T47D (cell line): ENCODE measurements at regions not wholly inside any gene's neighbourhood (a gene's known extent, or its start where the extent isn't known, plus 50 kb on each side); places are given as distances from the start of the nearest gene placed in this dataset.
A peak's percentile ranks its signal among the peaks of the same experiment; 100 is the strongest.
"Not testable (repeated sequence)": the region's sequence is repeated elsewhere in the genome, so short reads cannot be mapped to it uniquely, and the experiment has no call there.

Source experiments
- DNase-seq, 2 experiments: peaks; one replicate each; pipeline versions ENCODE4 v3.0.0 to v3.0.0-alpha.2; 2011 to 2012; ENCODE audit warnings: low read depth in 1 of 2, low spot score in 1 of 2
- JUND ChIP-seq: IDR thresholded peaks from 2 replicates; pipeline ENCODE4 v1.6.1; 2012; ENCODE audit warnings: low read depth
- in situ Hi-C: cut with HindIII; loops from 2 replicates; pipeline ENCODE4 v1.10.0; 2016; ENCODE audit warnings: low sequenced_read_pairs, low pct_unique_long_range_greater_than_20kb

DNA sequence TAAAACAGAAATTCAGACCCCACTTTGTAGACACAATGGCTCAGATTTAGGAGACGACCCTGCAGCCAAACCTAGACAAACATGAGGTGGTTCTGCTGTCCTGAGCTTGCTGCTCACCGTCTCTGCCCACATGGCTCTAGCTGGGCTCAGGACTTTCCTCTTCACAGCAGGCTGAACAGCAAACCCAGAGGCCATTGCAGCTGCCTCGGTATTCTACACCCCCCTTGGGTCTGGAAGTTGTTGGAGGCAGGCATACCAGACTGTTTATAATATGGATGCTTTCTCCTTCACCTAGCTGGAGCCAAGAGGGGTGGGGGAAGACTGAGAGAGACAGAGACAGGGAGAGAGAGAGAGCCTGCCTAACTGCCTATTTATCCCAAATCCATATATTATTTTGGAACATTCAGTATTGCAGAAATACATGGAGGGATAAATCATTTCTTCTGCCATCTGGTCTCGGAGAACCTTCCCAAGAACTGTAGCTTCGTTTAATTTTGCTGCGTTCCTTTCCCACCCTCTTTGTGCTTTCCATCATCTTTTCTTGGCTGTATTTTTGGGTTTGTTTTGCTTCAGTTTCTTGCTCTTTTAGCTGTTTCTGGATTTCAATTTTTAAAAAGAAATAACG lies 628.2 kb upstream of the RBFOX1 start:
- in situ Hi-C loops, result no loop called here
- DNase-seq, result no peak
- no peak for TF ChIP-seq JUND

DNA sequence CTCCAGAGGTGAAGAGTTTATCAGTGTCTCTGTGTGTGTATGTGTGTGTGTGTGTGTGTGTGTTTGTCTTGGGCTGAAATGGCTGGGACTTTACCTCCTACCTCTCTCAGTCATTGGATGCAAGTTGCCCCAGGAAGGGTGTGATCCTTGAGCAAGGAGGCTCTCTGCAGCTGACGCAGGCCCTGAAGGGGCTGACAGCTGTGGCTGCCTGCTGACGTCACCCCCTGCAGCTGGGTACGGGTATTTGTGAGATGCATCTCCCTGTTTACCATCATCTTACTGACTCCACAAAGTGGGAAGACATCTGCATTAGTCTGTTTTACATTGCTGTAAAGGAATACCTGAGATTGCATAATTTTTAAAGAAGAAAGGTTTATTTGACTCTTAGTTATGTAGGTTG lies 631.5 kb upstream of the RBFOX1 start:
- in situ Hi-C loops, result no loop called here
- no peak for DNase-seq
- TF ChIP-seq JUND, result no peak

DNA sequence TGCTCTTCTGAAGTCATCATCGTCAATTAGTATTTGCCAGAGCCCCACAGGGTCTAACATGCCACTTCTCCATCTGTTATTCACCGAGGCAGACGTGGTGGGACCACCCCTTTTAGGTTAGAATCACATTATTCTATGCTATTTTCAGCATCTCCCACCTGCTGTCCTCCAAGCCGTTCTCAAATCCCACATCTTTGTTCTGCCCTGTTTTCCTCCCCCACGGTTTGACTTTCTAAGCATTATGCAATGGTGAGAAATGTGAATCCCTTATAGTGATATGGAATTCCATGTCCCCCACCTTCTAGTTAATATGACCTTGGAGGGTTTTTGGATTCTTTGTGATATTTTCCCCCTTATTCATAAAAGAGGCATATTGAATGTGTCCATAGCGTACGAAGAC lies 634.1 kb upstream of the RBFOX1 start:
- in situ Hi-C loops, result no loop called here
- TF ChIP-seq JUND, result no peak
- no peak for DNase-seq

DNA sequence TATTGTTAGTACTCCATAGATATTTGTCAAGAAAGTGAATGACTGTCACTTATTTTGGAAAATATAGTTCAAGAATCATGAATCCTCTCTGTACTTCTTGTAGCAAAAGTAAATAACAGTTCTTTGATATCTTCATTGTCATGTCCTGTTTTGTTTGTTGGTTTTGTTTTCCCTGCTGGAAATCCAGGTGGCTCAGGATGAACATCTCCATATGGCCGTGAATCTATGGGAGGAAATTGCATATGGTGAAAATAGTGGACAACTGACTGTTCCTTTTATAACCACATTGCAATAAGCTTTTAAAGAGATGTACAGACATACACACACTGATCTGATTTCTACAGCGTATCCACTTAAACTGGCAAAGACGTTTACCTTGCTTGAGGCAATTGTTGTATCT lies 637.0 kb upstream of the RBFOX1 start:
- in situ Hi-C loops, result no loop called here
- DNase-seq, result no peak
- no peak for TF ChIP-seq JUND

DNA sequence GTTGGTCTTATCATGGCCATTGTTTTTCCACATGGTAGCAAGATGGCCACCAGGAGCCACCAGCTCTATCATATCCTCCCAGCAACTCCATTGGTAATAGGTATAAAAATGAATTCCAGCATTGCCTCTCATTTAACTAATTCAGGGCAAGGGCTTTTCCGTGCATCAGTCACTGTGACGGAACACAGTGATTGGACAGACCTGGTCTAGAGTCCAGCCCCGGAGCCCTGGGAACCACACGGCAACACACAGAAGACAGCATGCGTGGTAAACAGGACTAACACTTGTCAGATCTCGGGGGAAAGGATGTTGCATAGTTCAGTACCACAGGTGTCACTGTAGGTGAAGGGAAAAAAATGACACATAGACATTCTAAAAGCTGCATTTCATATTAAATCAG lies 638.0 kb upstream of the RBFOX1 start:
- DNase-seq, result no peak
- no peak for TF ChIP-seq JUND
- in situ Hi-C loops, result no loop called here

DNA sequence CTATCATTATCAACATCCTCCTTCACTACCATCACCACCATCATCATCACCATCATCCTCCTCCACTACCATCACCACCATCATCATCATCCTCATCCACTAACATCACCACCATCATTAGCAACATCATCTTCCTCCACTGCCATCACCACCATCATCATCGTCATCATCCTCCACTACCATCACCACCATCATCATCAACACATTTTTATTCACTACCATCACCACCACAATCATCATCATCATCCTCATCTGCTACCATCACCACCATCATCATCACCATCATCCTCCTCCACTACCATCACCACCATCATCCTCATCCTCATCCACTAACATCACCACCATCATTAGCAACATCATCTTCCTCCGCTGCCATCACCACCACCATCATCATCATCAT lies 639.2 kb upstream of the RBFOX1 start:
- DNase-seq, in situ Hi-C loops: not testable (repeated sequence)

DNA sequence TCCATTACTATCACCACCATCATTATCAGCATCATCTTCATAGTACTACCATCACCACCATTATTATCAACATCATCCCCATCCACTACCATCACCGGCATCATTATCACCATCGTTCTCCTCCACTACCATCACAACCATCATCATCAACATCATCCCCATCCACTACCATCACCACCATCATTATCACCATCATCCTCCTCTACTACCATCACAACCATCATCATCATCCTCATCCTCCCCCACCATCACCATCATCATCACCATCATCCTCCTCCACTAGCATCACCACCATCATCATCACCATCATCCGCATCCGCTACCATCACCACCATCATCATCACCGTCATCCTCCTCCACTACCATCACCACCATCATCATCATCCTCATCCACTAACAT lies 639.8 kb upstream of the RBFOX1 start:
- in situ Hi-C loops, result no loop called here
- TF ChIP-seq JUND, result no peak
- no peak for DNase-seq

DNA sequence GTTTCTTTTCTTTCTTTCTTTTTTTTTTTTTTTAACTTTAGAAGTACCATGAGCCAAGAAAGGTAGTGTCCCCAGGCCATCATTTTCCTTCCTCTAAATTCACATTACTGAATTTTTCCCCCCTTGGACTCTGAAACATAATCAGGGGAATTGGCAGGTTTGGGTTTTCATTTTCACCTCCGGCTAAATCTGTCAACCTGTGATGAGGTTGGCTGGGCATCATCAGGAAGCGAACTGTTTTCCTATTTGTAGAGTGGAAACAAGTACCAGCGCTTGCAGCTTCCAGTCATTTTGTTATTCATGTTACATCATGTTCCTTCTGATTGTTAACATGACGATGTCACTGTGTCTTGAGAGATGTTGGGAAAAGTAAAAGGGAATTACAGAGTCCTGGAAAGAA lies 641.9 kb upstream of the RBFOX1 start:
- in situ Hi-C loops, result no loop called here
- no peak for TF ChIP-seq JUND
- no peak for DNase-seq

DNA sequence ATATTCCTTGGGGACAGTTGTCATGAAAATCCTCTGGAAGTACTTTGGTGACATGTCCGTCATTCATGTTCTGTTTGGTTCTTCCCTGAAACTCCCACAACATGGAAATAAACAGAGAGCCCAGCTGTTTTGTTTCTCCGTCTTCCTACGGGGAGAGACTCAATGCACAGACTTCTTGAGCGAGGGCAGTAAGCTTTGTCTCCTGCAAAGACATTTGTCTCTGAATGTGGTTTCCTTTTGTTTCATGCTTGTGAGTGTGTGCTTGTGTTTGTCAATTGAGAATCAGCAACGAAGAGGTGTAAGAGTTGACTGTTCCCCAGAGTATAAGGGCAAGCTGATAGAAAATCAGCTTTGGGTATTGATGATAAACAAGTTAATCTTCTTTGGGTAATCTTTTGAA lies 643.0 kb upstream of the RBFOX1 start:
- in situ Hi-C loops, result no loop called here

DNA sequence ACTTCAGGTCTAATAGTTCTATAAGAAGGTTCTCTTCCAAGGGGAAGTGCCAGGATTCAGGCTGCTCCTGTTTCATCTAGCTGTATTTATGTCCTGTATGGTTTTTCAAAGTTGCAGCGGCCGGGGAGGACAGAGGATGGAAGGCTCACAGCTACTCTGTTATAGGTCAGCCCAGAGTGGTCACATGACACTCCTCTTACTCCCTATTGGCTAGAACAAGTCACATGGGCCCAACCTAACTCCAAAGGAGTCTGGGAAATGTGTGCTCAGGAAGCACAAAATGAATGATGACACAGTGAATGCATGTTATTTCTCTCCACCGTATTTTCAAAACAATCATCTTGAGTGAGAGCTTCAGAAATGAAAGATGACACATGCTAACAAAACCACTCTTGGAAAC lies 645.1 kb upstream of the RBFOX1 start:
- in situ Hi-C loops, result no loop called here
- TF ChIP-seq JUND, result no peak
- DNase-seq, result peak in 1 of 2 experiments; percentile 3

More for the DNA sequence above, 643.0 kb upstream of the RBFOX1 start:
- no peak for DNase-seq
- no peak for TF ChIP-seq JUND

DNA sequence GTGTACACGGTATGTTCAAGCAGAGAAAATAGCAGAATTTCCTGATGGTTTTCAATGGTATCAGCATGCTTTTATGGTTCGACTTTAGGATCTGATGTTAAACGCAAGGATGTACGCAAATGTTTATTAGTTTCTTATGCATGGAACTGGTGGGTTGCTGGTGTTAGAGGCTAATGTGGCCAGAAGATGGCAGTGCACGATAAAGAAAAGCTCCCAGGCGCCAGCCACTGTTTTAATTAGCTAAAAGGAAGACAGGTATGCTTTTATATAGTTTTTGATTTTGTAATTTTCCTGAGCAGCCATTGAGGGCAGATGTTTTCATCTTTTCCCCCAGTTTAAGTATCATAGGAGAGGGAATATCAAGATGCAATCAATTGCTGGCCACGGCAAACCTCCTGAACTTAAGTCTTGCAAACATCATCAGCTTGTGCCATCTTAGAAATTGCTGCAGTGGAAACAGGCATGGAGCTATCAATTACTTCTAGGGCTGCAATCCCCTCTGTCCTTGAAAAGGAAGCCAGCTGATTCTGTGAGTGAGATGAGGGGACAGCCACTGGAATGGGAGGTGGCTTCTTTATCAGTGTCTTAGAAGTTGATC lies 648.5 kb upstream of the RBFOX1 start:
- TF ChIP-seq JUND, result no peak

DNA sequence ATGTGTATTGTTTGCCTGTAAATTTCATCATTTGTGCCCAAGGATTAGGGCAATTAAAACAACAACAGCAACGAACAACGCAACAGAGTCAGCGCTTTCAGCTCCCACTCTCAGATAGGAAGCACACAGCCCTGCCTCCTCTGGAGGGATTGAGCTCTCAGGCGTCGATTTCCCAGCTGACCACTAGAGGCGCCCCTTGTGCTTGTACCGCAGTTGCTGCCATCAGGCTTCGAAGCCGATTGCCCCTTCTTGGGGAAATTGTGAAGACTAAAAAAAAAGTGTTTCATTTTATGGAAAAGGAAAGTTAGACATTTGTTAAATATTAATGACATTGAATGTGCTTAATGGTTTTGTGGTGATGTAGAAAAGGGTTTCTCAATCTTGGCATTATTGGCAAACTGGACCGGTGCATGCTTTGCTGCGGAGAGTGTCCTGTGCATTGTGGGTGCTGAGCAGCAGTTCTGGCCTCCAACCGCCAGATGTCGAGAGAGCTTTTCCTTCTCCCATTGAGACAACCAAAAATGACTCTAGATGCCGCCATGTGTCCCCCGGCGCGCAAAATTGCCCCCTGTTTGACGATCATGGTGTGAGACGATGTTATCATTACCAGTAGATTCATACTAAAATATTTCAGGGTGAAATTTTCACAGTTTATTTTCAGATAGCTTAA lies 650.4 kb upstream of the RBFOX1 start:
- peak; percentile 11 to 37 for DNase-seq
- in situ Hi-C loops, result no loop called here
- no peak for TF ChIP-seq JUND

More for the DNA sequence above, 648.5 kb upstream of the RBFOX1 start:
- peak; percentile 25 to 57 for DNase-seq
- in situ Hi-C loops, result no loop called here

DNA sequence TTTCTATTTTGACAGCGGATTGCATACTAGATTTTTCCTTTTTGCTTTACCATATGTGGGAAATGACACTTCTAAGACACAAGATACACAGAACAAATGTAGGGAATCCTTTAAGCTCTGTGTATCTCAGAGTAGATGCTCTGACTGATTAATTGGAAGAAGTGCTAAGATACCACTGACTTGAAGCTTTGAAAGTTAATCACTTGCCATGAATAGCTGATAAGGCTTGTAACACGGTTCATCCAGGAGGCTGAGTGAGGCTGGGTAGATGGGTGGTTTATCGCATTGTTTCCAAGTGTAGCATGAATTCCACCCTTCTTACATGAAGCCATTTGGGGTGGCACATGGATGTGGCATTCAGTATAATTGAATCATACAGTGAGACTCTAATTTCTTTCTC lies 654.1 kb upstream of the RBFOX1 start:
- in situ Hi-C loops, result no loop called here

More for the DNA sequence above, 654.1 kb upstream of the RBFOX1 start:
- no peak for DNase-seq
- TF ChIP-seq JUND, result no peak
